GM12878 (cell line): ENCODE measurements at regions not wholly inside any gene's neighbourhood (a gene's known extent, or its start where the extent isn't known, plus 50 kb on each side); places are given as distances from the start of the nearest gene placed in this dataset.

Experiments used
- ATAC-seq: fragments of 200-7000 bp; cut with Tn5 transposase; 3 replicates; pipeline ENCODE4 v1.9.1; 2020; ENCODE audit warnings: mild to moderate bottlenecking, moderate library complexity
- BruUV-seq: library from RNA; stranded (reverse); fragments of 400-500 nt; replicated peaks from 2 replicates; lab custom pipeline; 2021; lab: Mats Ljungman, UMichigan
- CTCF ChIA-PET: fragments of 300-600 bp; sonication (Branson Sonifier 250); formaldehyde crosslinking; extraction: SDS; loops from one replicate; lab custom pipeline; 2021; ENCODE audit warnings: inconsistent platforms; lab: Yijun Ruan, JAX
- POLR2A ChIA-PET: fragments of 350-600 bp; formaldehyde crosslinking; extraction: SDS; loops from one replicate; lab custom pipeline; 2021; ENCODE audit warnings: inconsistent platforms; lab: Charles Lee
- RAD21 ChIA-PET: fragments of 300-600 bp; sonication (Branson Sonifier 250); formaldehyde crosslinking; loops from one replicate; lab custom pipeline; 2023; ENCODE audit warnings: antibody characterized with exemption; ENCODE audit not compliant: unreplicated experiment; lab: Charles Lee
- SMC1A ChIA-PET: fragments of 300-600 bp; sonication (Branson Sonifier 250); formaldehyde crosslinking; loops from one replicate; lab custom pipeline; 2023; ENCODE audit not compliant: unreplicated experiment, uncharacterized antibody; lab: Charles Lee
- DNase-seq: peaks from one replicate; pipeline ENCODE4 v3.0.0-alpha.2; 2011; ENCODE audit warnings: low read depth, low spot score
- FAIRE-seq: peaks from 3 replicates; lab custom pipeline; 2011; peaks lifted over from hg19 to GRCh38; lab: Jason Lieb, UNC
- H2AFZ ChIP-seq: 2 replicates; pipeline ENCODE4 v1.6.0; 2011; ENCODE audit warnings: low read depth, low read length, control low read depth; ENCODE audit not compliant: control insufficient read depth
- H3K27ac ChIP-seq: 2 replicates; pipeline ENCODE4 v1.5.1; 2011; ENCODE audit warnings: control low read depth; ENCODE audit not compliant: control insufficient read depth, insufficient read depth
- H3K27me3 ChIP-seq, 2 experiments: replicated peaks in 1 of 2; 2 replicates each; pipeline versions ENCODE4 v1.6.0 to v1.6.1; 2011; ENCODE audit warnings: low read length in 1 of 2; ENCODE audit not compliant: control insufficient read depth in 2 of 2, insufficient read depth in 2 of 2
- H3K36me3 ChIP-seq, 2 experiments: 2 replicates each; pipeline ENCODE4 v1.5.1; 2011; ENCODE audit warnings: low read length in 1 of 2; ENCODE audit not compliant: control insufficient read depth in 2 of 2, insufficient read depth in 2 of 2
- H3K4me1 ChIP-seq: 2 replicates; pipeline ENCODE4 v1.6.1; 2011; ENCODE audit warnings: mild to moderate bottlenecking, low read length, moderate library complexity, mixed read lengths; ENCODE audit not compliant: control insufficient read depth, insufficient read depth
- H3K4me2 ChIP-seq: 2 replicates; pipeline ENCODE4 v1.6.0; 2011; ENCODE audit warnings: control low read depth; ENCODE audit not compliant: control insufficient read depth, insufficient read depth
- H3K4me3 ChIP-seq: fragments of 200-600 bp; sonication (generic); 2 replicates; pipeline ENCODE4 v1.5.1; 2016
- H3K79me2 ChIP-seq: 2 replicates; pipeline ENCODE4 v1.6.0; 2011; ENCODE audit warnings: low read length; ENCODE audit not compliant: control insufficient read depth, insufficient read depth
- H3K9ac ChIP-seq: 2 replicates; pipeline ENCODE4 v1.8.0; 2011; ENCODE audit warnings: low read length, control low read depth, mixed read lengths; ENCODE audit not compliant: control insufficient read depth, insufficient read depth
- H3K9me3 ChIP-seq: replicated peaks from 3 replicates; pipeline ENCODE4 v1.5.1; 2011; ENCODE audit warnings: mild to moderate bottlenecking, low read length; ENCODE audit not compliant: control insufficient read depth, insufficient read depth
- H4K20me1 ChIP-seq: 2 replicates; pipeline ENCODE4 v1.6.0; 2011; ENCODE audit not compliant: control insufficient read depth, insufficient read depth
- ASH2L ChIP-seq: fragments of 300-600, 200-600 bp; sonication (generic); IDR thresholded peaks from 2 replicates; pipeline ENCODE4 v1.6.1; 2017; ENCODE audit warnings: low read depth, mild to moderate bottlenecking, borderline replicate concordance
- CBX5 ChIP-seq: sonication (generic); IDR thresholded peaks from 2 replicates; pipeline ENCODE4 v1.6.1; 2016; ENCODE audit warnings: low read depth, moderate library complexity, mild to moderate bottlenecking, inconsistent platforms
- CREB1 ChIP-seq: IDR thresholded peaks from 2 replicates; pipeline ENCODE4 v1.6.1; 2012; ENCODE audit warnings: low read depth, mild to moderate bottlenecking, inconsistent platforms
- EZH2 ChIP-seq: IDR thresholded peaks from 2 replicates; pipeline ENCODE4 v1.6.1; 2012; ENCODE audit warnings: low read depth, mild to moderate bottlenecking, control low read depth, inconsistent platforms, low read length, borderline replicate concordance; ENCODE audit not compliant: control insufficient read depth
- GATAD2B ChIP-seq: fragments of 450-650 bp; conservative IDR thresholded peaks from 2 replicates; pipeline ENCODE4 v1.6.1; 2017; ENCODE audit warnings: low read depth, mild to moderate bottlenecking, moderate library complexity
- MEF2B ChIP-seq: fragments of 450-650 bp; IDR thresholded peaks from 2 replicates; pipeline ENCODE4 v1.6.1; 2018; ENCODE audit warnings: mild to moderate bottlenecking, moderate library complexity; ENCODE audit not compliant: partially characterized antibody, poor library complexity, severe bottlenecking
- NFXL1 ChIP-seq: fragments of 450-650 bp; IDR thresholded peaks from 2 replicates; pipeline ENCODE4 v1.6.1; 2017; ENCODE audit warnings: antibody characterized with exemption, mild to moderate bottlenecking, borderline replicate concordance
- SIN3A ChIP-seq: IDR thresholded peaks from 2 replicates; pipeline ENCODE4 v1.6.1; 2012; ENCODE audit warnings: low read depth, low read length, improper control_type of control experiment
- SRF ChIP-seq, 2 experiments: IDR thresholded peaks; 2 replicates each; pipeline ENCODE4 v1.6.1; 2011; ENCODE audit warnings: low read depth in 2 of 2, low read length in 2 of 2, mild to moderate bottlenecking in 1 of 2, moderate library complexity in 1 of 2
- ZBED1 ChIP-seq: IDR thresholded peaks from 2 replicates; pipeline ENCODE4 v1.6.1; 2016; ENCODE audit warnings: borderline replicate concordance
- WGBS: methylation state at CpG from one replicate; pipeline ENCODE4 v1.1.6; 2016; ENCODE audit warnings: low lambda C conversion rate; ENCODE audit not compliant: insufficient replicate concordance, insufficient coverage; ENCODE audit errors: missing lambda C conversion rate; 5-methylcytosine and 5-hydroxymethylcytosine counted together
- in situ Hi-C: fragments of 300-500 bp; cut with MboI; formaldehyde crosslinking; loops from 9 replicates; pipeline ENCODE4 v1.14.3; 2018; ENCODE audit warnings: mixed read lengths
- intact Hi-C: fragments of 100-400 bp; cut with micrococcal nuclease; formaldehyde crosslinking; loops from one replicate; pipeline ENCODE4 v1.14.2; 2022; ENCODE audit not compliant: unreplicated experiment
- TF ChIP-seq, protein P1 (sequence below): fragments of 450-650 bp; IDR thresholded peaks from 2 replicates; pipeline ENCODE4 v1.6.1; 2017; ENCODE audit warnings: mild to moderate bottlenecking, low read depth, inconsistent platforms; ENCODE audit not compliant: poor library complexity, severe bottlenecking

- ChIA-PET CTCF (interaction anchor here (1.1 kb wide), 1 partner anchor 16 kb away, joined by 4 read pairs; no protein-coding TSS in a partner anchor), POLR2A (no interaction called here), SMC1A (interaction anchor here (2.2 kb wide), 1 partner anchor 25 kb away, joined by 4 read pairs; no protein-coding TSS in a partner anchor), RAD21 (interaction anchor here (1.0 to 1.7 kb wide), 2 partner anchors 13 to 65 kb away, joined by 3 to 4 read pairs; no protein-coding TSS in a partner anchor)
- no peak overlapping the region for H3K27ac ChIP-seq
- intact Hi-C loops (no loop called here), in situ Hi-C loops (no loop called here)
- no TSS peak for BruUV-seq
- ATAC-seq (peak; percentile 73), FAIRE-seq (no peak), DNase-seq (no peak)
- H3K4me2 ChIP-seq: no peak overlapping the region
- no peak overlapping the region for H2AFZ ChIP-seq
- no peaks in the 10 kb centered on the region for H3K4me1 ChIP-seq
- no peaks in the 10 kb centered on the region for H3K9me3 ChIP-seq
- WGBS: 51% methylated on average over 5 of the region's 5 CpGs
- no peaks in the 10 kb centered on the region for H3K27me3 ChIP-seq
- H3K9ac ChIP-seq: no peak overlapping the region
- H4K20me1 ChIP-seq: no peaks in the 10 kb centered on the region
- H3K36me3 ChIP-seq: no peaks in the 10 kb centered on the region
- H3K79me2 ChIP-seq: no peaks in the 10 kb centered on the region
- TF ChIP-seq, protein P1, sequence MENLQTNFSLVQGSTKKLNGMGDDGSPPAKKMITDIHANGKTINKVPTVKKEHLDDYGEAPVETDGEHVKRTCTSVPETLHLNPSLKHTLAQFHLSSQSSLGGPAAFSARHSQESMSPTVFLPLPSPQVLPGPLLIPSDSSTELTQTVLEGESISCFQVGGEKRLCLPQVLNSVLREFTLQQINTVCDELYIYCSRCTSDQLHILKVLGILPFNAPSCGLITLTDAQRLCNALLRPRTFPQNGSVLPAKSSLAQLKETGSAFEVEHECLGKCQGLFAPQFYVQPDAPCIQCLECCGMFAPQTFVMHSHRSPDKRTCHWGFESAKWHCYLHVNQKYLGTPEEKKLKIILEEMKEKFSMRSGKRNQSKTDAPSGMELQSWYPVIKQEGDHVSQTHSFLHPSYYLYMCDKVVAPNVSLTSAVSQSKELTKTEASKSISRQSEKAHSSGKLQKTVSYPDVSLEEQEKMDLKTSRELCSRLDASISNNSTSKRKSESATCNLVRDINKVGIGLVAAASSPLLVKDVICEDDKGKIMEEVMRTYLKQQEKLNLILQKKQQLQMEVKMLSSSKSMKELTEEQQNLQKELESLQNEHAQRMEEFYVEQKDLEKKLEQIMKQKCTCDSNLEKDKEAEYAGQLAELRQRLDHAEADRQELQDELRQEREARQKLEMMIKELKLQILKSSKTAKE: no peak
- TF ChIP-seq GATAD2B (no peak), ZBED1 (no peak), SIN3A (no peak), CBX5 (no peak), CREB1 (no peak), SRF (IDR thresholded peaks at IDR 0.05; ENCODE audit: low read depth in 2 of 2, low read length in 2 of 2) (no peak), MEF2B (no peak), ASH2L (no peak), NFXL1 (no peak), EZH2 (no peak)
- no peak overlapping the region for H3K4me3 ChIP-seq
Observed at GRCh38 chr2:211067029-211067428, 510.6 kb downstream of the CPS1 start.
